GM18861 (cell line): ENCODE measurements at regions not wholly inside any gene's neighbourhood (a gene's known extent, or its start where the extent isn't known, plus 50 kb on each side); places are given as distances from the start of the nearest gene placed in this dataset.
A peak's percentile ranks its signal among the peaks of the same experiment; 100 is the strongest.

Experiments
- ATAC-seq: cut with Tn5 transposase; IDR thresholded peaks from one replicate; pipeline ENCODE4 v1.9.1; 2021; ENCODE audit not compliant: unreplicated experiment

- ATAC-seq: no peak
Measured at GRCh38 chr5:17882760-17883488, 248.7 kb downstream of the TAF11L14 start.

GRCh38 chr5:17888155-17888554 is 253.9 kb downstream of the TAF11L14 start:
- no peak for ATAC-seq

GRCh38 chr5:17890501-17890900 is 256.2 kb downstream of the TAF11L14 start:
- ATAC-seq: no peak

- ATAC-seq: no peak
Measured at GRCh38 chr5:17891881-17892280, 257.6 kb downstream of the TAF11L14 start.

DNA sequence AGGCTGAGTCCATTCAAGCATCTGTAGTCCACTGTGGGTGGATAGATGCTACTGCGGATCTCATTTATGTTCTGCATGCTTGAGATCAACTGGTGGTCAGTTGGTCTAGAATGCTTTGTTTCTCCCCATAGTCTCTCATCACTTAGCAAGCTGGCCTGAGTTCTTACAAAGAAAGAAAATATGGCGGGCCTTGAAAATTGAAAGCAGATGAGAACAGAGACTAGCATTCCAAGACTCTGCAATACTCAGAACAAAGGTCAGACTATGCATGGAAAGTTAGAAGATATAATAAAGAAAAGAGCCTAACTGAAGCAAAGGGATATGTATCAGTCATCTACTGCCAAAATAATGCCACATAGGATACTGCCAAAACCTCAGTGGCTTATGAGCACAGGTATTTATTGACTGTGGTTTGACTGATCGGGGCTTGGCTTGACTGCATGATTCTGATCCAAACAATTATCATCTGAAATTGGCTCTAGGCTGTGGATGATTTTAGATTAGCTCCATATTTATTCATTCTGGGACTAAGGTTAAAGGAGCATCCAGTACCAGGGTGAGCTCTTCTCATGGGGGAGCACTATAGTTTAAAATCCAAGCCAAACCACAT is 258.9 kb downstream of the TAF11L14 start:
- no peak for ATAC-seq

- ATAC-seq: no peak
Measured at GRCh38 chr5:17895288-17896033, 261.2 kb downstream of the TAF11L14 start.

DNA sequence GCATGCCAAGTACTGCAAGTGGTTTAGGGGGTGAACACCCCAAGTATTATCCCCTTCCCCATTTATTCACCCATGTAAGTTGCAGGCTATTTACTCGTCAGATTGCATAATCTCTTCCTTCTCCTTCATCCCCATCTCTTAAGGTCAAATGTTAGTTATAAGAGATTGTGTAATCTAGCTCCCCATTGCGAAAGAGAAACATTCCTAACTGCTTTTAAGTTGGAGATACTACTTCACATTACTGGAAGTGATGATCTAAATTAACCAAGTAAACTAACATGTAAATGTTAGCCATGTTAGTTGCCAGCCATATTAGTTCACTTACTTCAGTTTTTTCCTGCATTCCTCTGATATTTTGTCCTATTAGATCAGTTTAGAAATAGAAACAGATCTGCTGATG is 262.3 kb downstream of the TAF11L14 start:
- no peak for ATAC-seq

DNA sequence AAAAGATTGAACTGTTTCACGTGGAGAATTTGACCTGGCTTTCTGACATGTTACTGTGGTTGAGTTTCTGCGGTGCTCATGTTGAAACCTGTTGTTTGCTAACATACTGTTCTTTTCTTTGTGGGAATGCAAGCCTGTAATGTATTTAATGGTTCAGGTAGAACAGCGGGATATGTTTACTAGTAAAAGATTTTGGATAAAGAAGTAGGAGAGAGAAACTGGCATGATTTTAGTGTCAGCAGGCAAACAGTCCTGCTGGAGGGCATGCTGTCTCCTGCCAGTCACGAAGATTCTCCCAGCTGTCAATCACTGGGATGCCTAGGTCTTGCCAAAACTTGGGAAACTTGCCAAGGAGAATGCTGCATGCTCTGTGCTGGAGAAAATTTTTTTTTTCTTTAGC is 263.5 kb downstream of the TAF11L14 start:
- ATAC-seq: no peak

DNA sequence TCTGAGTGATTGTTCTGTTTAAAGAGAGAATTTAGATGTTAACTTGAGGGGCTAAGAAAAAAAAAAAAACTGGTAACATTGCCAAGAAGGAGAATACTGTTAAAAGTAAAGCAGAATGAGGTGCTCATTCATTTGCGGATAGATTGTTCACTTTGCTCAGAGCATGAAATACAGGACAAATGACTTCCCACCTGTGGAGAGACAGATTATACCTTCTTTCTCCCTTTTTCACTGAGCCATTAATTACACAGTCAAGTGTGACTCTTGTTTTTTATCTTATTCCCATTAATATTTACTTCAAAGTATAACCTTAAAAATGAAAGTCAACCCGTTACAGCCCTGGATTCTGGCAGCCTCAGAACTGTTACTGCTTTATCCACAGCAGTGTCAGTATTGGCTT is 264.5 kb downstream of the TAF11L14 start:
- ATAC-seq: no peak

GRCh38 chr5:17907094-17907493 is 272.8 kb downstream of the TAF11L14 start:
- peak; percentile 56 for ATAC-seq

GRCh38 chr5:17910318-17910717 is 276.1 kb downstream of the TAF11L14 start:
- ATAC-seq: no peak

DNA sequence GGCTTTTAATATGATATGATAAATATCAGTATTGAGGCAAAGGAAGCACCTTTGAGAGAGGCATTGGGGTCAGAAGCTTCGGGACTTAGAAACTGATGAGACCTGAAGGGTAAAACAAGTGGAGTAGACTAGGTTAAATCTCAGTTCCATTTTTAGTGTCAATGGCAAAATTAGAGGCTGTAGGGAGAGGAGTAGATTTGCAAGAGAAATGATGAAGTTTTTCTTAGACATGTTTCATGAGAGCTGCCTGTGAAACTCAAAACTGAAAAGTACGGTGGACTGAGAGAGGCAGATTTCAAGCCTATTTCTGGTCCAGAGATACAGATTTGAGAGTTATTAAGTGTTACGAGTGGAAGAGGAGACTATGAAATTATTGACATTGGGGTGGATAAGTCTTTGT is 278.5 kb downstream of the TAF11L14 start:
- no peak for ATAC-seq

GRCh38 chr5:17916446-17916845 is 282.2 kb downstream of the TAF11L14 start:
- no peak for ATAC-seq

DNA sequence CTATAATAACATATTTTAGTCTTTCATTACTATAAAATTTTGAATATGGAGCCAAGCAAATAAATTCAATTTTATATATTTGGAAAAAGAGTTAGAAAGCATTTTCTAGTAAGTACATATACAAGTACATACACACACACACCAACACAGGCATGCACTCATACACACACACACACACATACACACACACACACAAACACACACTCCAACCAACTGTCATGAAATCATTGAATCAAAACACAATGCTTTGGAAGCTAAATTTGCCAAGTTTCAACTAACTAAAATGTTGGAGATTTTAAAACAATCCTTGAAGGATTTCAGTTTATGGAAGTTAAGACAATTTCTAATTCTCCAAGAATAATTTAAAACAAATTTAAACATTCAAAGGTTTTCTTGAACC is 283.2 kb downstream of the TAF11L14 start:
- ATAC-seq: no peak

DNA sequence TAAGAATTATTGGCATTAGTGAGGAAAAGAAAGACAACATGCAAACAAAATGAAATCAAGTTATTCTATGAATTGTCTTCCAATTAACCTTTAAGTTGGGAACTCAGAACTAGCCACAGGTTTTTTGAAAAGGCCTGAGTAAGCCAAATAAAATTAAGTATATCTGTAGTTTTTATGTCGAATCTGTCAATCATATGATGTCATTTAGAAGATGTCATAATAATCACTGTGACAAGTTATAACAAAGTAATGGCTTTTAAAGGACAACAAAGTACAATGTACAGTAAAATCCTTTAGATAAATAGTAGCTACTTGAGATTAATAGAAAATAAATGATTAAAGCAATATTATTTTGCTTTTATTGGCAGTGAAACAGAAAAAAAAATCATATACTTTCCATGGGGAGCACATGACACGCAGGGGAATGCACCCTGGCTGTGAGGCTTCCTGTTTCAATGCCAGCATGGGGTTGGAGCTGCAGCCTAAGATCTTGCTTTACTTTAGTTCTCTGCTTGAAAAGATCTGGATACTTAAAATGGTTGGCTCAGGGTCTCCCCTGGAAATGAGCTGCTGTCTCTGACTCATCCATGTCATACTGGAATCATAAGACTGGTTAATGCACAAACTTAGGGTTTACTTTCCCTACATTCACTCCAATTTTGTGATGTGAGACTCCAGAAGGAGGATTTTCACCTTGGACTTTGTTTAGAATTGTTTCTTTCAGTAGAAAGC is 284.3 kb downstream of the TAF11L14 start:
- ATAC-seq: no peak

DNA sequence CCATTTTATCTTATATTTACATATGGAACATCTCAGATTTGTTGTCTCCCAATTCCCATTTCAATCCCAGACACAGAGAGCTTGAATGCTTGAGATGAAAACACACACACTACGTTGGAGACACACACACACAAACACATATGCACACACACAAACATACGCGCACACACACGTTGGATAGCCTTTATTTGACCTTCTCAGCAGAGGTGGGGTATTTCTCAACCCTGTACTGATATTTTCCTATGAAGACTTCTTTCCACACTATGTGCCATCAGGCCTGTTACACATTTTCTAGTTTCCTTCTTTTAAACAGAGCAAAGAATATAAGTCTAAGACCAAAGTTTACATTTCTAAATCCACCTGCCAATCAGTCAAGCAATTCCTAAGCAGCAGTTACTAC is 291.0 kb downstream of the TAF11L14 start:
- no peak for ATAC-seq

DNA sequence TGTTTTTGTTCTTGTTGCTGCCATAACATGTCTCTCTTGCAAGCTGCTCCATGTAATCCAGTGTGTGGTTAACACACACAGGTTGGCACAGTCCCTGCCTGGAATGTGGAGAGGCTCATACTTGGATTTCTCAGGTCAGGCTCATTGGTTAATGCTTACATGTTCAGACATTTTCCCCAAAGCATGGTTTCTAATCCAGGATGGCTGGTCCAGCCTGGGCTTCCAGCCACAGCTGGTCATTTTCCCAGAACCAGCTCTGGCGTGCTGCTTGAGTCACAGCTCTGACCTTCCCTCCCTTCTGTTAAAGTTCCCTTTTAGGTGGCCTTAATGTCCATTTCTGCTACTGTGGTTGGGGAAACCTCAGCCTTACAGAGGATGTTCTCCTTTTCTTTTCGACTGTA is 294.3 kb downstream of the TAF11L14 start:
- no peak for ATAC-seq

DNA sequence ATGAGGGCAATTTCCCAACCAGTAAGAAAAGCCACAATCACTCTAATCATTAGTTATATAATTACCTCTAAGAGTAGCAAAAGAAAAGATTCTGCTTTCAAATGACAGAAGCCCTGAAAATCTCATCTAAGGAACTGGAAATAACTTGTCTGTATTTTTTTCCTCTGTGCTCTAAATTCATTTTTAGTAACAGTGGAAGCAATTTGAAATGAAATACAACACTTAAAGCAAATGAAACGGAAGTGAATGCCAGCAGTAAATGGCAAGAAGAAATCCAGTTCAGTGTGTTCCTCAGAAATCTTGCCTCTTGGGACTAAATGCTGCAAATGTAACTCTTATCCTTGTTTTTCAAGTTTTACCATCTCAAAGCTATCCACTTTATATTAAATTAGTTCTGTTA is 294.9 kb downstream of the TAF11L14 start:
- ATAC-seq: no peak

DNA sequence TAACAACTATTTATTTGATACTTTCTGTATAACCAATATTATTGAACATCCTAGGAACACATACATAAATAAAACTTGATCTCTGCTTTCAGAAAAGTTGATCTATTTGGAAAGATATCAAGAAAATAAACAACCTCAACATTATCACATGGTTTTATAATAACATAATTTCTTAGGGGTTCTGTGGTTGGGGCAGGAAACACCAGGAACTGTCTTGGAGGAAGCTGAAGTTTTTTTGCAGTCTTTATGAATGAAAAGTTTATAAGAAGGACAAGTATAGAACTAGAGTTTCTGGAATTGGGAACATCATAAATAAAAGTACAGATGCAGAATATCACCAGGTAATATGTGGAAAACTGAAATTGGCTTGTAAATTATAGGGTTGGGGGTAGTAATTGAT is 296.1 kb downstream of the TAF11L14 start:
- no peak for ATAC-seq

DNA sequence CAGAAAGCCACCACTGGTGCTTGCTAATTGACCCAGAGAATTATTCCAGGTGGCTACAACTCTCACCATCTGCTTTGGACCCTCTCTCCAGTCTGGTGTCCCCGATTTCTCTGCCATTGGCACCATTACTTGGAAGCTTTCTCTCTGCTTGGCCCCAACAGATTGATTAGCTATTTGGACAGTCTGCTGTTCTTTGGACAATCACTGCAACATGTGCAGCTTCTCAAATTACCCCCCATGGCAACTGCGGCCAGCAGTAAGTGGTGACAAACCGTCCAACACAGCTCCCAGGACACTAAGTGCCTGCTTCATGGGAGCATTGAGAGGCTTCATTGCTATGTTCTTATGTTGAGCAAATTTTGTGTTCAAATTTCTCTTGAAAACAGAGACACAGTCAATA is 309.8 kb downstream of the TAF11L14 start:
- ATAC-seq: no peak

DNA sequence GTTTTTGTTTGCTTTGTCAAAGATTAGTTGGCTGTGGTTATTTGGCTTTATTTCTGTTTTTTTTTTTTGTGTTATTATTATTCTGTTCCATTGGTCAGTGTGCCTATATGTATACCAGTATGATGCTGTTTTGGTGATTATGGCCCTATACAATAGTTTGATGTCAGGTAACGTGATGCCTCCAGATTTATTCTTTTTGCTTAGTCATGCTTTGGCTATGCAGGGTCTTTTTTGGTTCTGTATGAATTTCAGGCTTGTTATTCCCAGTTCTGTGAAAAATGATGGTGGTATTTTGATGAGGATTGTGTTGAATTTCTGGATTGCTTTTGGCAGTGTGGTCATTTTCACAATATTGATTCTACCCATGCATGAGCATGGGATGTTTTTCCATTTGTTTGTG is 312.8 kb downstream of the TAF11L14 start:
- no peak for ATAC-seq
